ENCODE measurements at regions not wholly inside any gene's neighbourhood (a gene's known extent, or its start where the extent isn't known, plus 50 kb on each side); places are given as distances from the start of the nearest gene placed in this dataset.

- DNase-seq (ENCODE audit: low read depth) = no peak
Observed at GRCh38 chr5:88544136-88544645, 275.5 kb upstream of the TMEM161B start.

GRCh38 chr5:88542786-88543185 lies 274.1 kb upstream of the TMEM161B start:
- no peak for DNase-seq (ENCODE audit: low read depth)

DNA sequence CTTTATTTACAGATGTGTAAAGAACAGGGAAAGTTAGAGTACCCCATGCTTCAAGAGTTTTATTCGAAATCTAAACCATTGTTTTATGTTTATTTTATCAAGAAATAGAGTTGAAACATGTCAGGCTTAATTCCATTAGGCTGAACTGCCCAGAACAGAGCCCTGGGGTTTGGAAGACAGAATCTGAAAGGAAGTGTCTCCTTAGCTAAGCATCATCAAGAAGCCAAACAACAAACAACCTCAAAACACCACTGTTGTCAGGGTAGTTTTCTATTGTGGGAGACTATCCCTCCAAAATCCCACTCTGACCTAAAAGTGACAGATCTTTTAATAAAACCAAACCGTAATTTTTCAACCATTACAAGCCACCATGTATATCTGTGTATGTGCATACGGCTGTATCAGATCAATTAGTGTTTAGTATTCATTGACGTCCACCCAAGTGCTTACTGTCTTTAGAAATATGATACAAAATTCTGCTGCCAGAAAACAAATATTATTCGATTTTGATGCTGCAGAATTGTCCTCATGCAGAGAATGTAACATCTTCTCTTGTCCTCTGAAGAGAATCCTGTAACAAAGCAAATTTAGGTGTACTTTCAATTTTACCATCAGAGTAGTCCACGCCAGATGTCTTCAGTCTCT lies 271.9 kb upstream of the TMEM161B start:
- no peak for DNase-seq (ENCODE audit: low read depth)

GRCh38 chr5:88539693-88540365 lies 271.2 kb upstream of the TMEM161B start:
- no peak for DNase-seq (ENCODE audit: low read depth)

GRCh38 chr5:88539026-88539425 lies 270.4 kb upstream of the TMEM161B start:
- no peak for DNase-seq (ENCODE audit: low read depth)

DNA sequence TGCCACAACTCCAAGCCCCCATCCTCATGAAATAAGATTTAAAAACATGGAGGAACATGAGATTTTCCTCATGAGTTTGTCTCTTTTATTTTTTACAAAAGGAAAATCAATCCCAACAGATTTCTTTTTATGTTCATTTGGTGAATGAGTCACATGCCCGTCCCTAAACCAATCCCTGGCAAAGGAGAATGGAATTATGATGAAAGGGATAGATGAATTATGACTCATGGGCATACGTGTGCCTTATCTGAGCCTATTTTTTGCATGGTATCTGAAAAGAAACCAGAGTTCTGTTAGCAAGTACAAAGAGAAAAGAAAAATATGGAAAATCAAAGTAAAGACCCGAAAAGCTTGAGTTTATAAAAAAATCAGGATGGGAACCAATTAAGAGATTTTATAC lies 267.5 kb upstream of the TMEM161B start:
- no peak for DNase-seq (ENCODE audit: low read depth)

DNA sequence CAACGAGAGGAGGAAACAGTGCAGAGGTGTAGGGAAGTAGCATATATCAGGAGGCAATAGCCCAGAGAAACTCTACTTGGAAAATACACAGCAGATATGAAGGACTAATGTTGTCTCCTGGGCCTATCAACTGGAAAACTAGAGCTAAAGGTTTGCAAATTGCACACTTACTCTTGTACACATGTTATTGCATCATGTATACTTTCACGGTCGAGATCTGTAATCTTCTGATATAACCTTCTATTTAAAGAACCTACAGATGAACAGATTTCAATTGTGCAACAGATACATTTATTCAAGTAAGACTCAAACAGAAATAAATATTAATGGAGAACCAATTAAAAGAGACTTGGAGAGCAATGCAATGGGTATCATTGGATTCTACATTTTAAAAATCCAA lies 256.3 kb upstream of the TMEM161B start:
- DNase-seq (ENCODE audit: low read depth) = no peak

DNA sequence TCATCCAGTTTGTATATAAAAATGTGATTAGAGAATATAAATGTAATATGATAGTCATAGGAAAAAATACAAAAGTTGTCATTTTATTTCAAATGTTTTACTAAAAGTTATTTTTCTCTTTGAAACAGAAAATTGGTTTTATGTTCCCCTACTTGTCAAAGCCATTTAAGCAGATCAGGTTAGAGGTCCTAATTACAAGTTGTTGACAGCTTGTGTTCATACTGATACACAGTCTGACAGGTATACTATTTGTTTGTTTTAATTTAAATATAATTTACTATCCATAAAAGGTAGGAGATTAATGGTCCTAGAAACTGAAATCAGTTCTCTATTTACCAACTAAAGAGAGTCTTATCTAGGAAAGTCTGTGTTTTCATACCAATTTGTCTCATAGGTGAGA lies 250.4 kb upstream of the TMEM161B start:
- no peak for DNase-seq (ENCODE audit: low read depth)

- no peak for DNase-seq (ENCODE audit: low read depth)
Observed at GRCh38 chr5:88518131-88519016, 249.7 kb upstream of the TMEM161B start.

DNA sequence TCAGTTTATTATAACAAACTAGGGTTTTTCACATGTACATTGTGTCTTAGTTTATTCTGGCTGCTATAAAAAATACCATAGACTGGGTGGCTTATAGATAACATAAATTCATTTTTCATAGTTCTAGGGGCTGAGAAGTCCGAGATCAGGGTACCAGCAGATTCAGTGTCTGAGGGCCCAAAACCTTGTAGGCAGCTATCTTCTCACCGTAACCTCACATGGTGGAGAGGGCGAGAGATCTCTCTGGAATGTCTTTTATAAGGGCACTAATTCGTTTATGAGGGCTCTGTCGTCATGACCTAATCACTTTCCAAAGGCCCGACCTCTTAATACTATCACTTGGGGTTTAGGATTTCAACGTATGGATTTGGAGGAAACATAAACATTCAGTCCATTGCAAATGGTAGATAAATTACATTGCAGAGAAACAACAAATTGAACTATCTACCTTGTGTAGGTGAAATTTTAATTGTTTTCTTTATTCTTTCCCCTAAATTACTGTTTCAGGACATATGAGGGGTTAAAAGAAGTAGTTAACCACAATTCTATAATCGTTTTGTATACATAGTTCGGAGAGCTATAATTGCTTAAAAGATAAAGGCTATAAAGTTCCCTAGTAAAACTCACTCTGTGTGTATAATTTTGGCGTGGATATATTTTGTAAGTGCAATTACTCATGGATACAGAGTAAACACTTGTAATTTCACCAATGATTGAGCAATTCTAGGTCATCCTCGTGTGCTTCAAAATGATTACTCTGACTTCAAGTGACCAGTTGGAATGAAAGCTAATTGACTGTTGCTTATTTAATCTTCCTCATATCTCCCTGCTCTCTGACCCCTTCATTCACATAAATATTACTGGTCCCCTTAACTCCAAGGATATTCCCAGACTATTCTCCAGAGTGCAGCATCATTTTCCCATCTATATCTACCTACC lies 247.5 kb upstream of the TMEM161B start:
- DNase-seq (ENCODE audit: low read depth) = no peak

- DNase-seq (ENCODE audit: low read depth) = no peak
Observed at GRCh38 chr5:88515068-88515467, 246.4 kb upstream of the TMEM161B start.

DNA sequence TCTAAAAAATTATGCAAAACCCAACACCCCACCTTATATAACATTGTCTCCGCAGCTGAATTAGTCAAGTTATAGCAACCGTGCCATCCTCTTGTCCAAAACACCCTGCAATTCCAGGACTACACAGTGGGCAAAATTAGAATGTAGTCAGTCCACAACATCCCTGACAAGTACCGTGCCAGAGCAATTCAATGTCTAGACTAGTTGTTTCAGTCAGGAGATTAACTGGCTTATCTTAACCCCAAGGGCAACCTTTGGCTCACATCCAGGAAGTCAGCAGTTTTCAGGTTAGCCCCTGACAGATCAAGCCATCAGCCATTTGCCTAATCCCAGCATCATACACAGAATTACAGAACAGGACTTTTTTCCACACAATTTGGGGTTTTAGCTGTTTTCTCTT lies 240.8 kb upstream of the TMEM161B start:
- no peak for DNase-seq (ENCODE audit: low read depth)

DNA sequence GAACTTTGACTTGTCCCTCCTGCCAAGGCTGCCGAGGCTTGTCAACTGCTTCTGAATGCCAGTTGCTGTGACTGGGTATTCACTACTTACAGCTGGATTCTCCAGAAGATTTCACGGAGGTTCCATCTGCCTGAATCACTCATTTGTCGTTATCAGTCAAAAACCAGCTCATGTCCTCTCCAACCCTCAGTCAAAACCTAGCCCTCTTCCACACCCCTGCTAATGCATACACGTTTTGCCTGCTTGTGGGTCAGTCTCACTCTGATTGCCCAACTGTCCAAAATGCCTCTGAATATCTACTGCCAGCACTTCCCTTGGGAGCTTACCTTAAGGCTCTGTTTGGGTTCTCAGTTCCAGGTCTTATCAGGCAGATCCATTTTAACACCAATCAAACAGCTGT lies 238.6 kb upstream of the TMEM161B start:
- DNase-seq (ENCODE audit: low read depth) = no peak

DNA sequence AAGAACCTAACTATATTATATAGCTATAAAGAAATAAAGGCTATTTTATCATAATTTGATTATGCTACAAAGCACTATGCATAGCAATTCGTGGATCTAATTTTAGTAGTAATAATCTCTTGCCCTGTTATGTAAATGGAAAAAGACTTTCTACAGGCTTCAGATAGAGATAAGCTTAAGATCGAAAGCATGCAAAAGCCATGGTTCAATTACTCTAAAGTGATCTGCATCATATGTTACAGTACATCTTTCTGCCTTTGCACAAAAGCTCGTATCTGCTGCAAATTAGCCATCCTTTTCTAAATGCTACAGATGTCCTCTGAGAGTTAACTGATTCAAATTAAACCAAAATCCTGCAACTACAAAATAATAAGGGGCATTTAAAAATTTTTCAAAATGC lies 234.8 kb upstream of the TMEM161B start:
- no peak for DNase-seq (ENCODE audit: low read depth)

DNA sequence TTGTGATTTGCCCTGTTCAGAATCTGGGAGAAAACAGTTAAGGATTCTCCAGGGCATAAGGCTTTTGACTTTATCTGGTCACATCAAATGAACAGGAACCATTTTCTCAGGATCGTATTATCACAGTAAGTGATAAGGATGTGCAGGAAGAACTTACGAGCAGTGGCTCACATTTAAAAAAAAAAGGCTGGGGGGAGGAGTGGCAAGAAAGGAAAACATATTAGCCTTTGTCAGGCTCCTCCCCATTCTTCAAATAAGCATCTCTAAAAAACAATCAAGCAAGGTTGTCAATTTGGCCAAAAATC lies 234.3 kb upstream of the TMEM161B start:
- DNase-seq (ENCODE audit: low read depth) = no peak

GRCh38 chr5:88502179-88503040 lies 233.8 kb upstream of the TMEM161B start:
- DNase-seq (ENCODE audit: low read depth) = no peak

DNA sequence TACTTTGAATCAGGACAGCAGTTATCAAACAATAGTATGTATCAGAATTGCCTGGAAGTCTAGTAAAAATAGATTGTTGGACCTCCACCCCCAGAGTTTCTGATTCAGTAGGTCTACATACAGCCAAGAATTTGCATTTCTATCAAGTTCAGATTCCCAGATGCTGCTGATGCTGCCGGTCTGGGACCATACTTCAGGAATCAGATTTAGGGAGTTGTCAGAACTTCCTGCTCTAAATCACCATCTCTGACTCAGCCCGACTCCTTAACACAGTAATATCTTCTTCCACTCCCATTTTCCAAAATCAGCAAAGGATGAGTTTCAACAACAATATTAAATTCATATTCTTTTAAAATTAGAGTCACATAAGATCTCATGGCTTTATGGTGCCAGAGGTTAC lies 227.2 kb upstream of the TMEM161B start:
- no peak for DNase-seq (ENCODE audit: low read depth)

DNA sequence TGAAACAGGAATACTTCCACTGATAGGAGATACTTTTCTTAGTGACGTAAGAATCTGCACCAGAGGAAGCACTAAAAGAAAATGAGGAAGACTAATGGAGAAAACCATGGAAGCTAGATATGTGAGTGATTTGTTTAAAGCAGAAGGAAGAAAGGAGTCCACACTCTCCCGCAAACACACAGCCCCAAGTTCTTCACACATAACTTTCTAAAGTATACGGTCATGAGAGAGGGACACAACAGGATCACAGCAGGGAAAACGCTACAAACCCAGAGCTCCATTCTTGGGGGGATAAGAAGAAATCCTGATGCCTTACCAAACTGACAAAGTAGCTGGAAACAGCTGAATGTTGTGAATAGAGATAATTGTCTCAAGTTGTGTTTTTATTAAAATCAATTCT lies 222.2 kb upstream of the TMEM161B start:
- DNase-seq (ENCODE audit: low read depth) = no peak

- no peak for DNase-seq (ENCODE audit: low read depth)
Observed at GRCh38 chr5:88489364-88489763, 220.7 kb upstream of the TMEM161B start.

DNA sequence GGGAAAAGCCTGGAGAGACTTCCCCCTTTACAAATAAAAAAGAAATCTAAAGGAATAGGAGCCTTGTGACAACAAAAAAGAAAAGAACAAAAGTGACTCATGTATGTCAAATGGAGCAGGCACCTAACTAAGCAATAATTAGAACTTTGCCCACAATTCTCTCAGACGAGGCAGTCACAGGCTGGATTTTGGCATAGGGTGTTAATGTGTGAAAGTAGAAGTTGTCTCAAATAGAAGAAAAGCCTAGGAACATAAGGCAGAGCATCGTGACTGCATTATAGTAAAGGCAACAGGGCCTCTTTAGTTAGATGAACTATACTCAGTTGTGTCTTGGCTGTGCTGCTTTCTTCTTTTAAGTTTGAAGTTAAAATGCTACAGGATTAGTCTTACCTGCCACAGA lies 219.9 kb upstream of the TMEM161B start:
- DNase-seq (ENCODE audit: low read depth) = no peak

GRCh38 chr5:88488130-88488529 lies 219.5 kb upstream of the TMEM161B start:
- no peak for DNase-seq (ENCODE audit: low read depth)

All from GM04504 (cell line).